ENCODE measurements at regions not wholly inside any gene's neighbourhood (a gene's known extent, or its start where the extent isn't known, plus 50 kb on each side); places are given as distances from the start of the nearest gene placed in this dataset.
A peak's percentile ranks its signal among the peaks of the same experiment; 100 is the strongest.

GRCh38 chr1:112304126-112304525, 91.9 kb upstream of the CTTNBP2NL start:
- in situ Hi-C loops (cut with HindIII; ENCODE audit: low sequenced_read_pairs), result no loop called here
- no peak for DNase-seq (ENCODE audit: low spot score)

- in situ Hi-C loops (cut with HindIII; ENCODE audit: low sequenced_read_pairs), result no loop called here
- no peak for DNase-seq (ENCODE audit: low spot score)
Measured at GRCh38 chr1:112304612-112305011, 91.4 kb upstream of the CTTNBP2NL start.

GRCh38 chr1:112307930-112308591, 88.0 kb upstream of the CTTNBP2NL start:
- in situ Hi-C loops (cut with HindIII; ENCODE audit: low sequenced_read_pairs), result no loop called here
- no peak for DNase-seq (ENCODE audit: low spot score)

GRCh38 chr1:112308716-112309115, 87.3 kb upstream of the CTTNBP2NL start:
- DNase-seq (ENCODE audit: low spot score), result no peak
- in situ Hi-C loops (cut with HindIII; ENCODE audit: low sequenced_read_pairs), result no loop called here

- no peak for DNase-seq (ENCODE audit: low spot score)
- in situ Hi-C loops (cut with HindIII; ENCODE audit: low sequenced_read_pairs), result no loop called here
Measured at GRCh38 chr1:112309499-112309898, 86.5 kb upstream of the CTTNBP2NL start.

- no peak for DNase-seq (ENCODE audit: low spot score)
- in situ Hi-C loops (cut with HindIII; ENCODE audit: low sequenced_read_pairs), result no loop called here
Measured at GRCh38 chr1:112312315-112312714, 83.7 kb upstream of the CTTNBP2NL start.

GRCh38 chr1:112312879-112313278, 83.1 kb upstream of the CTTNBP2NL start:
- in situ Hi-C loops (cut with HindIII; ENCODE audit: low sequenced_read_pairs), result no loop called here

GRCh38 chr1:112316254-112316913, 79.6 kb upstream of the CTTNBP2NL start:
- in situ Hi-C loops (cut with HindIII; ENCODE audit: low sequenced_read_pairs), result no loop called here
- DNase-seq (ENCODE audit: low spot score), result no peak

More at GRCh38 chr1:112312879-112313278, 83.1 kb upstream of the CTTNBP2NL start:
- no peak for DNase-seq (ENCODE audit: low spot score)

- DNase-seq (ENCODE audit: low spot score), result no peak
- in situ Hi-C loops (cut with HindIII; ENCODE audit: low sequenced_read_pairs), result no loop called here
Measured at GRCh38 chr1:112317140-112317539, 78.9 kb upstream of the CTTNBP2NL start.

- DNase-seq (ENCODE audit: low spot score), result no peak
- in situ Hi-C loops (cut with HindIII; ENCODE audit: low sequenced_read_pairs), result no loop called here
Measured at GRCh38 chr1:112317611-112318062, 78.4 kb upstream of the CTTNBP2NL start.

GRCh38 chr1:112318263-112318662, 77.8 kb upstream of the CTTNBP2NL start:
- in situ Hi-C loops (cut with HindIII; ENCODE audit: low sequenced_read_pairs), result no loop called here

GRCh38 chr1:112318698-112319370, 77.2 kb upstream of the CTTNBP2NL start:
- in situ Hi-C loops (cut with HindIII; ENCODE audit: low sequenced_read_pairs), result no loop called here
- no peak for DNase-seq (ENCODE audit: low spot score)

More at GRCh38 chr1:112318263-112318662, 77.8 kb upstream of the CTTNBP2NL start:
- no peak for DNase-seq (ENCODE audit: low spot score)

- DNase-seq (ENCODE audit: low spot score), result no peak
- in situ Hi-C loops (cut with HindIII; ENCODE audit: low sequenced_read_pairs), result no loop called here
Measured at GRCh38 chr1:112319371-112320040, 76.5 kb upstream of the CTTNBP2NL start.

GRCh38 chr1:112320058-112320457, 76.0 kb upstream of the CTTNBP2NL start:
- in situ Hi-C loops (cut with HindIII; ENCODE audit: low sequenced_read_pairs), result no loop called here
- no peak for DNase-seq (ENCODE audit: low spot score)

GRCh38 chr1:112322018-112322417, 74.0 kb upstream of the CTTNBP2NL start:
- DNase-seq (ENCODE audit: low spot score), result no peak

GRCh38 chr1:112322983-112323678, 72.9 kb upstream of the CTTNBP2NL start:
- in situ Hi-C loops (cut with HindIII; ENCODE audit: low sequenced_read_pairs), result no loop called here
- peak; percentile 57 for DNase-seq (ENCODE audit: low spot score)

More at GRCh38 chr1:112322018-112322417, 74.0 kb upstream of the CTTNBP2NL start:
- in situ Hi-C loops (cut with HindIII; ENCODE audit: low sequenced_read_pairs), result no loop called here

- in situ Hi-C loops (cut with HindIII; ENCODE audit: low sequenced_read_pairs), result no loop called here
- peak; percentile 42 for DNase-seq (ENCODE audit: low spot score)
Measured at GRCh38 chr1:112325504-112325903, 70.5 kb upstream of the CTTNBP2NL start.

- in situ Hi-C loops (cut with HindIII; ENCODE audit: low sequenced_read_pairs), result no loop called here
- no peak for DNase-seq (ENCODE audit: low spot score)
Measured at GRCh38 chr1:112328600-112328999, 67.4 kb upstream of the CTTNBP2NL start.
